IPS-15b (cell line): ENCODE measurements at regions not wholly inside any gene's neighbourhood (a gene's known extent, or its start where the extent isn't known, plus 50 kb on each side); places are given as distances from the start of the nearest gene placed in this dataset.

Source experiments
- H3K27me3 ChIP-seq: one replicate; pipeline ENCODE4 v1.6.1; 2013; ENCODE audit warnings: low read length; ENCODE audit not compliant: control insufficient read depth, insufficient read depth
- H3K36me3 ChIP-seq: one replicate; pipeline ENCODE4 v1.6.1; 2013; ENCODE audit warnings: low read length; ENCODE audit not compliant: control insufficient read depth, insufficient read depth
- H3K4me1 ChIP-seq: one replicate; pipeline ENCODE4 v1.6.1; 2013; ENCODE audit warnings: mild to moderate bottlenecking, low read length; ENCODE audit not compliant: control insufficient read depth, insufficient read depth
- H3K4me3 ChIP-seq: one replicate; pipeline ENCODE4 v1.5.1; 2013; ENCODE audit warnings: low read depth, low read length
- H3K9ac ChIP-seq: one replicate; pipeline ENCODE4 v1.6.1; 2013; ENCODE audit warnings: low read depth, mild to moderate bottlenecking, low read length
- H3K9me3 ChIP-seq: one replicate; pipeline ENCODE4 v1.6.1; 2013; ENCODE audit warnings: mild to moderate bottlenecking, low read length; ENCODE audit not compliant: control insufficient read depth, insufficient read depth

DNA sequence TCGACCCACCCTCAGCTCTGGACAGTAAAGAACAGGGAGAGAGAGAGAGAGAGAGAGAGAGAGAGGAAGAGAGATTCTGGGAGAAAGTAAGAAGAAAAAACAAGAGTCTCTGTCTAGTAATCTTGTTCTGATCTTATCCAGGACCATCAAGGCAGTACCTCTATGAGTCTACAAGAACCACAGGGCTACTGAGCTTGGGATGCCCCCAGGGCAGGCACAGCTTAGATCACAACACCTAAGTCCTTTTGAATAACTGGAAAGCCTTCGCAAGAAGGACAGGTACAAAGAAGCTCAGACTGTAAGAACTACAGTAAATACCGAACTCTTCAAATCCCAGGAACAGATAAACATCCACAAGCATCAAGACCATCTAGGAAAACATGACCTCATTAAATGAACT is 51.4 kb upstream of the SGPP2 start:
- H3K4me1 ChIP-seq, result peaks cover under 1% of the 10 kb centered on the region
- no peak overlapping the region for H3K9ac ChIP-seq
- H3K9me3 ChIP-seq, result no peaks in the 10 kb centered on the region
- H3K4me3 ChIP-seq, result no peak overlapping the region
- H3K36me3 ChIP-seq, result no peaks in the 10 kb centered on the region
- H3K27me3 ChIP-seq, result peaks cover 6% of the 10 kb centered on the region
